Heart left ventricle (tissue), 13 donors: ENCODE measurements at regions not wholly inside any gene's neighbourhood (a gene's known extent, or its start where the extent isn't known, plus 50 kb on each side); places are given as distances from the start of the nearest gene placed in this dataset.

Source experiments
- POLR2A ChIP-seq, 2 donors: fragments of 450-650 bp; IDR thresholded peaks; one replicate each; pipeline ENCODE4 v1.6.1; 2017; ENCODE audit warnings: antibody characterized with exemption in 2 of 2, mild to moderate bottlenecking in 2 of 2, moderate library complexity in 2 of 2
- TF ChIP-seq, protein P1 (sequence below), 12 donors: fragments of 200-600 bp; sonication (generic) in 4 of 12; IDR thresholded peaks; one replicate each; pipeline versions ENCODE4 v1.5.0 to v1.8.0; 2018 to 2022; ENCODE audit warnings: antibody characterized with exemption in 12 of 12, mild to moderate bottlenecking in 5 of 12
- donor health status: ischemic (EF 13 %, LVEDD 7.1; RV severe dilation, severe dysfunction).
- donor health status: DM: no; HTN: yes; CAD: no.
- donor health status: DM: no; HTN: no; CAD: no.
- donor health status: ischemic (EF 25% LVEDD 6.9; RV normal size, moderate dysfunction).
- donor health status: ischemic (EF 25% LVEDD 5.7; RV mildly dilated, moderate dysfunction).
- donor health status: ischemic (EF 35%, LVEDD 5.7; RV mildly dilated, moderate dysfunction).
- donor health status: nonischemic (EF 11% LVEDD 7.7; RV severe dilation, severe dysfunction).
- donor health status: DM: yes; HTN: yes; CAD: no.
- donor health status: PGD.
- donor health status: ischemic (EF 29% LVEDD 5.4; RV normal size, mild dysfunction).
- donor health status: nonischemic (EF 23%, LVEDD 6.1; RV moderate dilation, normal function).

DNA sequence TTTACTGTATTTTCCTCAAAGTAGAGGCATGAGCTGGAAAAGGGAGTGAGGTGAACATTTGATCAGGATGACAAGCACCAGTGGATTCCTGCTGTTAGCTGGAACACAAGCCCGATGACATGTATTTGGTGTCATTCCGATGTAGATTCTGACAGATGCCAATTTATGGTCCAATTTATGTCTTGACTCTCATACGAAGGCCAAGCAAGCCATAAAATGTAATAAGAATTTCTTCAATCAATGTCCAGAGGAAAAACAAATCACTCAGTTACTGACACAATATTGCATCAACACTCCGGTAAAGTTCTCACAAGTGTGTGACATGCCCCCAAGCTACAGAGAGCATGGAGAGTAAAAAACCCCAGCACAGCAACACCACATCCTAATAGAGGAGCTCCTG lies 138.3 kb upstream of the ZNF521 start:
- no peak for TF ChIP-seq POLR2A (IDR thresholded peaks at IDR 0.05)
- TF ChIP-seq, protein P1, sequence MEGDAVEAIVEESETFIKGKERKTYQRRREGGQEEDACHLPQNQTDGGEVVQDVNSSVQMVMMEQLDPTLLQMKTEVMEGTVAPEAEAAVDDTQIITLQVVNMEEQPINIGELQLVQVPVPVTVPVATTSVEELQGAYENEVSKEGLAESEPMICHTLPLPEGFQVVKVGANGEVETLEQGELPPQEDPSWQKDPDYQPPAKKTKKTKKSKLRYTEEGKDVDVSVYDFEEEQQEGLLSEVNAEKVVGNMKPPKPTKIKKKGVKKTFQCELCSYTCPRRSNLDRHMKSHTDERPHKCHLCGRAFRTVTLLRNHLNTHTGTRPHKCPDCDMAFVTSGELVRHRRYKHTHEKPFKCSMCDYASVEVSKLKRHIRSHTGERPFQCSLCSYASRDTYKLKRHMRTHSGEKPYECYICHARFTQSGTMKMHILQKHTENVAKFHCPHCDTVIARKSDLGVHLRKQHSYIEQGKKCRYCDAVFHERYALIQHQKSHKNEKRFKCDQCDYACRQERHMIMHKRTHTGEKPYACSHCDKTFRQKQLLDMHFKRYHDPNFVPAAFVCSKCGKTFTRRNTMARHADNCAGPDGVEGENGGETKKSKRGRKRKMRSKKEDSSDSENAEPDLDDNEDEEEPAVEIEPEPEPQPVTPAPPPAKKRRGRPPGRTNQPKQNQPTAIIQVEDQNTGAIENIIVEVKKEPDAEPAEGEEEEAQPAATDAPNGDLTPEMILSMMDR (IDR thresholded peaks at IDR 0.05): no peak
